ENCODE measurements at regions not wholly inside any gene's neighbourhood (a gene's known extent, or its start where the extent isn't known, plus 50 kb on each side); places are given as distances from the start of the nearest gene placed in this dataset.

- no peaks in the 10 kb centered on the region for H3K9me3 Mint-ChIP-seq (ENCODE audit: unreplicated experiment)
- FAIRE-seq, result no peak
- H3K36me3 Mint-ChIP-seq (ENCODE audit: low read depth, unreplicated experiment), result no peaks in the 10 kb centered on the region
These were observed 857.8 kb downstream of the SLC6A15 start for GRCh38 chr12:84054811-84055210.

GRCh38 chr12:84047881-84048280, 864.7 kb downstream of the SLC6A15 start:
- Mint-ChIP-seq H3K9me3 (ENCODE audit: unreplicated experiment) (no peaks in the 10 kb centered on the region), H3K4me3 (ENCODE audit: unreplicated experiment) (no peak overlapping the region), H3K27me3 (ENCODE audit: low read depth, unreplicated experiment) (no peaks in the 10 kb centered on the region), H3K36me3 (ENCODE audit: low read depth, unreplicated experiment) (no peaks in the 10 kb centered on the region), H3K27ac (ENCODE audit: unreplicated experiment) (no peak overlapping the region), H3K4me1 (ENCODE audit: low read depth, unreplicated experiment) (no peaks in the 10 kb centered on the region)
- no peak overlapping the region for H3K4me2 ChIP-seq (ENCODE audit: low read length)
- no peak overlapping the region for H3K9ac ChIP-seq (ENCODE audit: low read length)
- no peak for DNase-seq (ENCODE audit: low read depth)
- no peak for FAIRE-seq
- H3K27me3 ChIP-seq (ENCODE audit: insufficient read depth, low read length), result no peaks in the 10 kb centered on the region
- H3K36me3 ChIP-seq (ENCODE audit: insufficient read depth, low read length), result no peaks in the 10 kb centered on the region
- no peak overlapping the region for H3K27ac ChIP-seq (ENCODE audit: low read depth, low read length)
- H4K20me1 ChIP-seq (ENCODE audit: insufficient read depth, low read length), result no peaks in the 10 kb centered on the region
- no peak for TF ChIP-seq EZH2 (IDR thresholded peaks at IDR 0.05; ENCODE audit: insufficient read depth, low read length)
- no peak for TF ChIP-seq CTCF (IDR thresholded peaks at IDR 0.05; ENCODE audit: insufficient read depth, low read depth, low read length)
- H3K79me2 ChIP-seq (ENCODE audit: insufficient read depth, low read length), result no peaks in the 10 kb centered on the region
- H2AFZ ChIP-seq (ENCODE audit: low read depth, low read length), result no peak overlapping the region
- no peaks in the 10 kb centered on the region for H3K4me1 ChIP-seq (ENCODE audit: insufficient read depth, low read length)
- no peak overlapping the region for H3K4me3 ChIP-seq (ENCODE audit: insufficient read depth, low read depth, low read length)
- no peaks in the 10 kb centered on the region for H3K9me3 ChIP-seq (ENCODE audit: insufficient read depth, low read depth, low read length)

More at GRCh38 chr12:84054811-84055210, 857.8 kb downstream of the SLC6A15 start:
- H3K36me3 ChIP-seq (ENCODE audit: insufficient read depth, low read length), result no peaks in the 10 kb centered on the region
- H3K4me3 Mint-ChIP-seq (ENCODE audit: unreplicated experiment), result no peak overlapping the region
- H3K79me2 ChIP-seq (ENCODE audit: insufficient read depth, low read length), result no peaks in the 10 kb centered on the region
- H3K4me2 ChIP-seq (ENCODE audit: low read length), result no peak overlapping the region
- H3K4me1 Mint-ChIP-seq (ENCODE audit: low read depth, unreplicated experiment), result no peaks in the 10 kb centered on the region
- H3K27ac ChIP-seq (ENCODE audit: low read depth, low read length), result no peak overlapping the region
- no peaks in the 10 kb centered on the region for H3K9me3 ChIP-seq (ENCODE audit: insufficient read depth, low read depth, low read length)
- H3K4me3 ChIP-seq (ENCODE audit: insufficient read depth, low read depth, low read length), result no peak overlapping the region
- DNase-seq (ENCODE audit: low read depth), result no peak
- no peaks in the 10 kb centered on the region for H3K27me3 ChIP-seq (ENCODE audit: insufficient read depth, low read length)
- H2AFZ ChIP-seq (ENCODE audit: low read depth, low read length), result no peak overlapping the region
- no peak overlapping the region for H3K27ac Mint-ChIP-seq (ENCODE audit: unreplicated experiment)
- H4K20me1 ChIP-seq (ENCODE audit: insufficient read depth, low read length), result no peaks in the 10 kb centered on the region
- H3K9ac ChIP-seq (ENCODE audit: low read length), result no peak overlapping the region
- TF ChIP-seq CTCF (IDR thresholded peaks at IDR 0.05; ENCODE audit: insufficient read depth, low read depth, low read length), result no peak
- TF ChIP-seq EZH2 (IDR thresholded peaks at IDR 0.05; ENCODE audit: insufficient read depth, low read length), result no peak
- no peaks in the 10 kb centered on the region for H3K27me3 Mint-ChIP-seq (ENCODE audit: low read depth, unreplicated experiment)
- no peaks in the 10 kb centered on the region for H3K4me1 ChIP-seq (ENCODE audit: insufficient read depth, low read length)

- no peaks in the 10 kb centered on the region for H4K20me1 ChIP-seq (ENCODE audit: insufficient read depth, low read length)
- no peak overlapping the region for H3K4me2 ChIP-seq (ENCODE audit: low read length)
- H3K27me3 ChIP-seq (ENCODE audit: insufficient read depth, low read length), result no peaks in the 10 kb centered on the region
- no peak overlapping the region for H3K9ac ChIP-seq (ENCODE audit: low read length)
- H2AFZ ChIP-seq (ENCODE audit: low read depth, low read length), result no peak overlapping the region
- Mint-ChIP-seq H3K4me3 (ENCODE audit: unreplicated experiment) (no peak overlapping the region), H3K9me3 (ENCODE audit: unreplicated experiment) (no peaks in the 10 kb centered on the region), H3K27ac (ENCODE audit: unreplicated experiment) (no peak overlapping the region), H3K4me1 (ENCODE audit: low read depth, unreplicated experiment) (no peaks in the 10 kb centered on the region), H3K36me3 (ENCODE audit: low read depth, unreplicated experiment) (no peaks in the 10 kb centered on the region), H3K27me3 (ENCODE audit: low read depth, unreplicated experiment) (no peaks in the 10 kb centered on the region)
- no peaks in the 10 kb centered on the region for H3K9me3 ChIP-seq (ENCODE audit: insufficient read depth, low read depth, low read length)
- no peak overlapping the region for H3K4me3 ChIP-seq (ENCODE audit: insufficient read depth, low read depth, low read length)
- FAIRE-seq (no peak), DNase-seq (ENCODE audit: low read depth) (peak; percentile 2)
- no peak for TF ChIP-seq EZH2 (IDR thresholded peaks at IDR 0.05; ENCODE audit: insufficient read depth, low read length)
- TF ChIP-seq CTCF (IDR thresholded peaks at IDR 0.05; ENCODE audit: insufficient read depth, low read depth, low read length), result no peak
- no peaks in the 10 kb centered on the region for H3K4me1 ChIP-seq (ENCODE audit: insufficient read depth, low read length)
- no peak overlapping the region for H3K27ac ChIP-seq (ENCODE audit: low read depth, low read length)
- H3K79me2 ChIP-seq (ENCODE audit: insufficient read depth, low read length), result no peaks in the 10 kb centered on the region
- no peaks in the 10 kb centered on the region for H3K36me3 ChIP-seq (ENCODE audit: insufficient read depth, low read length)
These were observed 865.7 kb downstream of the SLC6A15 start for GRCh38 chr12:84046859-84047258.

All from astrocyte (in vitro differentiated cells and primary cell).